Lung (tissue), 11 donors: ENCODE measurements at regions not wholly inside any gene's neighbourhood (a gene's known extent, or its start where the extent isn't known, plus 50 kb on each side); places are given as distances from the start of the nearest gene placed in this dataset.

ENCODE experiments used
- ATAC-seq: fragments of 200-7000 bp; cut with Tn5 transposase; one replicate; pipeline ENCODE4 v1.9.1; 2020; ENCODE audit warnings: moderate number of reproducible peaks; ENCODE audit not compliant: insufficient read depth, low FRiP score
- DNase-seq, 3 donors: peaks; one replicate each; pipeline ENCODE4 v3.0.0-alpha.2; 2013 to 2017
- H3K27ac ChIP-seq, 2 donors: one replicate each; pipeline ENCODE4 v1.5.1; 2013; ENCODE audit warnings: mild to moderate bottlenecking in 2 of 2, moderate library complexity in 2 of 2, control low read depth in 1 of 2, inconsistent platforms in 1 of 2, low read depth in 1 of 2, low read length in 1 of 2
- H3K27me3 ChIP-seq, 3 donors: one replicate each; pipeline ENCODE4 v1.5.1; 2013; ENCODE audit warnings: low read length in 2 of 3; ENCODE audit not compliant: control insufficient read depth in 3 of 3, insufficient read depth in 3 of 3
- H3K36me3 ChIP-seq, 4 donors: one replicate each; pipeline ENCODE4 v1.5.1; 2013; ENCODE audit warnings: low read length in 4 of 4, mild to moderate bottlenecking in 1 of 4, moderate library complexity in 1 of 4; ENCODE audit not compliant: control insufficient read depth in 4 of 4, insufficient read depth in 4 of 4
- H3K4me1 ChIP-seq, 5 donors: one replicate each; pipeline ENCODE4 v1.5.1; 2013; ENCODE audit warnings: low read length in 5 of 5, mild to moderate bottlenecking in 2 of 5, moderate library complexity in 1 of 5; ENCODE audit not compliant: control insufficient read depth in 5 of 5, insufficient read depth in 5 of 5
- H3K4me3 ChIP-seq: one replicate; pipeline ENCODE4 v1.5.1; 2013; ENCODE audit warnings: mild to moderate bottlenecking, control low read depth, moderate library complexity
- H3K9ac ChIP-seq, 2 donors: one replicate each; pipeline ENCODE4 v1.5.1; 2013; ENCODE audit warnings: low read length in 2 of 2, control low read depth in 1 of 2; ENCODE audit not compliant: insufficient read depth in 1 of 2
- H3K9me3 ChIP-seq, 4 donors: one replicate each; pipeline ENCODE4 v1.5.1; 2013; ENCODE audit warnings: low read length in 3 of 4, mild to moderate bottlenecking in 1 of 4, moderate library complexity in 1 of 4; ENCODE audit not compliant: control insufficient read depth in 4 of 4, insufficient read depth in 3 of 4
- WGBS, 2 donors: extraction: QIAGEN DNeasy Blood & Tissue Kit; methylation state at CpG; one replicate each; pipeline ENCODE4 v1.1.7; 2013; 5-methylcytosine and 5-hydroxymethylcytosine counted together
- TF ChIP-seq, protein P1 (sequence below): IDR thresholded peaks from 2 replicates; pipeline ENCODE4 v1.5.1; 2012; ENCODE audit warnings: mild to moderate bottlenecking; ENCODE audit errors: control extremely low read depth, extremely low read depth
- donor health status: control.
- donor health status: control.
- donor health status: Bipolar disorder and iron deficiency.
- donor health status: healthy.
- donor health status: DM: yes; HTN: yes; CAD: no.

DNA sequence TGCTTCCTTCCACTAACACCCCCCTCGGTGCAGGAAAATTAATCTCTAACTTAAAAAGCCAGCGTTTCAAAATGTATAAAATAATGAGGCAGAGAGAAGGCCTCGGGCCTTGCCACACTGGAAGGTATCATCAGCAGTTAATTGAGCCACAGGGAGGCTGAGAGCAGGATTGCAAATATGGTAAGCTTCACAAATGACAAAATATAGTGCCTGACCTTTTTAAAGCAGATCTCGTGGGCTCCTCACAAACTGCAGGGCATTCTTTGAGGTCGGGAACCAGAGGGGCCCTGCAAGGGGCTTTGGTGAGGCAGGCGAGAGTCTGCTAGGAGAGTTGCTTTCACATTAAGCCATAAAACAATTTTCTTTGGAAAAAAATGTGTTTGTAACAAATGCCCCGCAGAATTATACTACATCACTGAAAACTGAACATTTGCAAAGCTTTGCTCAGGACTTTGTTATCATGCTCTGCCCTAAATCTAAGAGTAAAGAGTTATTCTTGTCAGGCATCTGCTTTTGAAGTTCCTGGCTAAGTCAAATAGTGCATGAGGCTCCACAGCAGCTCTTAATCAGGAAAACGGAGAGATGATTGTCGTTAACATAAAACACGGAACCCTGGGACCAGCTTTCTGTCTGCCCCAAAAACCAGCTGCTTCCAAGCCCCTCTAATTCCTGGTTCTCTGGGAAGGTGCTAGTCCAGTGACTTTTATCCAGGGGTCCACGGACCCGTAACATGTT lies 61.4 kb upstream of the SYT13 start:
- Histone ChIP-seq H3K4me3 (no peak overlapping the region), H3K9me3 (no peaks in the 10 kb centered on the region), H3K9ac (no peak overlapping the region), H3K27me3 (no peaks in the 10 kb centered on the region), H3K36me3 (no peaks in the 10 kb centered on the region), H3K27ac (no peak overlapping the region), H3K4me1 (peaks cover 0 to 42% (median 3%) of the 10 kb centered on the region in 5 donors)
- ATAC-seq (no peak), DNase-seq (peak; percentile 80 to 88 (median 82))
- 53 to 56% methylated on average over 12 of the region's 12 CpGs for WGBS, 2 donors
- TF ChIP-seq, protein P1, sequence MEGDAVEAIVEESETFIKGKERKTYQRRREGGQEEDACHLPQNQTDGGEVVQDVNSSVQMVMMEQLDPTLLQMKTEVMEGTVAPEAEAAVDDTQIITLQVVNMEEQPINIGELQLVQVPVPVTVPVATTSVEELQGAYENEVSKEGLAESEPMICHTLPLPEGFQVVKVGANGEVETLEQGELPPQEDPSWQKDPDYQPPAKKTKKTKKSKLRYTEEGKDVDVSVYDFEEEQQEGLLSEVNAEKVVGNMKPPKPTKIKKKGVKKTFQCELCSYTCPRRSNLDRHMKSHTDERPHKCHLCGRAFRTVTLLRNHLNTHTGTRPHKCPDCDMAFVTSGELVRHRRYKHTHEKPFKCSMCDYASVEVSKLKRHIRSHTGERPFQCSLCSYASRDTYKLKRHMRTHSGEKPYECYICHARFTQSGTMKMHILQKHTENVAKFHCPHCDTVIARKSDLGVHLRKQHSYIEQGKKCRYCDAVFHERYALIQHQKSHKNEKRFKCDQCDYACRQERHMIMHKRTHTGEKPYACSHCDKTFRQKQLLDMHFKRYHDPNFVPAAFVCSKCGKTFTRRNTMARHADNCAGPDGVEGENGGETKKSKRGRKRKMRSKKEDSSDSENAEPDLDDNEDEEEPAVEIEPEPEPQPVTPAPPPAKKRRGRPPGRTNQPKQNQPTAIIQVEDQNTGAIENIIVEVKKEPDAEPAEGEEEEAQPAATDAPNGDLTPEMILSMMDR = no peak

DNA sequence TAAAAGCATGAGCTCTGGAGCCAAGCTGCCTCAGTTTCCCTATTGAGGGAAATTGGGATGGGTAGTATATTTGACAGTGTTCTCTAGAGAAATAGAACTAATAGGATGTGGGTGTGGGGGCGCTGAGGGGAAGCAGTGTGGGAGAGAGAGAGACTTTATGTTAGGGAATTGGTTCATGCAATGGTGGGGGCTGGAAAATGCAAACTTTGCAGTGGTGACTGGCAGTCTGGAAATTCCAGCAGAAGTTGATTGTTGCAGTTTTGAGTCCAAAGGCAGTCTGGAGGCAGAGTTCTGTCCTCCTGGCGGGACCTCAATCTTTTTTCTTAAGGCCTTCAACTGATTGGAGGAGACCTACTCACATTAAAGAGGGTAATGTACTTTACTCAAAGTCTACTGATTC lies 59.4 kb upstream of the SYT13 start:
- ATAC-seq = no peak
- Histone ChIP-seq H3K36me3 (no peaks in the 10 kb centered on the region), H3K9ac (no peak overlapping the region), H3K4me1 (peaks cover 0 to 46% (median 4%) of the 10 kb centered on the region in 5 donors), H3K27me3 (no peaks in the 10 kb centered on the region), H3K9me3 (no peaks in the 10 kb centered on the region), H3K4me3 (no peak overlapping the region), H3K27ac (no peak overlapping the region)
- 95% methylated on average over 2 of the region's 2 CpGs for WGBS, 2 donors
- DNase-seq = no peak
- TF ChIP-seq, protein P1 = no peak

DNA sequence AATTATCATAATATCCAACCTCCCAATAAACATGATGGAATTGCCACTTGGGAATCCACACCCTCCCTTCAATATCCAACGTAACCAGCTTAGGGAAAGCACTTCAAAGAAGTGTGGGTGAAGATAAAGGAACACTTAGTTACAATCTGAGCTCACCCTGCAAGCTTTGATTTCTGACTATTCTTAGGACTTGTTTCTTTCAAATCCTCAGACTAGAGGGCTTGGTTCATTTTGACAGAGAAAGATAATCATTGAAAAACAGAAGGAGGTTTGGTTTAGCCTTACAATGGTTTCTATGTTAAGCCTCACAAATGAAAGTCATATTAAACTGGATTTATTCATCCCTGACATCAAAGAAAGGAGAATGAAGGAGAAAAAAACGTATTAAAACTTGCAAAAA lies 57.9 kb upstream of the SYT13 start:
- Histone ChIP-seq H3K36me3 (no peaks in the 10 kb centered on the region), H3K27ac (no peak overlapping the region), H3K4me1 (peaks cover 0 to 46% (median 4%) of the 10 kb centered on the region in 5 donors), H3K9me3 (no peaks in the 10 kb centered on the region), H3K4me3 (no peak overlapping the region), H3K9ac (no peak overlapping the region), H3K27me3 (no peaks in the 10 kb centered on the region)
- ATAC-seq = no peak
- WGBS, 2 donors = 48 to 65% methylated on average over 2 of the region's 2 CpGs
- TF ChIP-seq, protein P1 = no peak
- no peak for DNase-seq

DNA sequence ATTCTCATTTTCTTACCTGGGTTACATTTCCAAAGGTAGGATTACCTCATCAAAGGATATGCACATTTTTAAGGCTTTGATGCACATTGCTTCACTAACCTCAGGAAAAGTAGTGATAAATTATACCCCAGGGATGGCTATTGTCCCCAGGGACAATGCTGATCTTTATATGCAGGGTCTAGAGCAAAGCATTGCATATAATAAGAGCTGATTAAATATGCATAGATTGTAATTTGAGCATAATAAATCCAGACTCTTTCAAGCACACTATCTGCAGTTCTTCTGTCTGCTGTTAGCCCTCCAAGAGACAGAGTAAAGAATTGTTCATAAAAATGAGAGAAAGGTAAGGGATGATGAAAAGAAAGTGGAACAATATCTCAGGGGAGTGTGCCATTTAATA lies 57.3 kb upstream of the SYT13 start:
- H3K9me3 ChIP-seq = no peaks in the 10 kb centered on the region
- no peaks in the 10 kb centered on the region for H3K27me3 ChIP-seq
- peaks cover 0 to 40% (median 1%) of the 10 kb centered on the region in 5 donors for H3K4me1 ChIP-seq
- H3K36me3 ChIP-seq = no peaks in the 10 kb centered on the region
- no peak overlapping the region for H3K27ac ChIP-seq
- no peak overlapping the region for H3K9ac ChIP-seq
- DNase-seq (no peak), ATAC-seq (no peak)
- TF ChIP-seq, protein P1 = no peak
- no peak overlapping the region for H3K4me3 ChIP-seq
